CD4-positive, CD25-positive, alpha-beta regulatory T cell (primary cell): ENCODE measurements at regions not wholly inside any gene's neighbourhood (a gene's known extent, or its start where the extent isn't known, plus 50 kb on each side); places are given as distances from the start of the nearest gene placed in this dataset.
A peak's percentile ranks its signal among the peaks of the same experiment; 100 is the strongest.

Experiments
- ATAC-seq, 2 donors: fragments of 150-1000 bp; cut with Tn5 transposase; one replicate each; pipeline ENCODE4 v1.10.0; 2021; ENCODE audit warnings: low read depth in 2 of 2, moderate number of reproducible peaks in 2 of 2, moderate library complexity in 1 of 2
- DNase-seq, 3 donors: peaks; one replicate each; pipeline versions ENCODE4 v3.0.0 to v3.0.0-alpha.2; 2012 to 2022; ENCODE audit warnings: mixed read lengths in 1 of 3
- H3K27ac ChIP-seq: one replicate; pipeline ENCODE4 v1.7.0; 2013; ENCODE audit warnings: mild to moderate bottlenecking, low read length; ENCODE audit not compliant: insufficient read depth, poor library complexity, severe bottlenecking
- H3K27me3 ChIP-seq: one replicate; pipeline ENCODE4 v1.7.0; 2013; ENCODE audit warnings: low read length; ENCODE audit not compliant: control insufficient read depth, insufficient read depth
- H3K36me3 ChIP-seq: one replicate; pipeline ENCODE4 v1.7.0; 2013; ENCODE audit warnings: mild to moderate bottlenecking, low read length, moderate library complexity; ENCODE audit not compliant: control insufficient read depth, insufficient read depth
- H3K4me1 ChIP-seq: 2 replicates; pipeline ENCODE4 v1.7.0; 2013; ENCODE audit warnings: mild to moderate bottlenecking, low read length; ENCODE audit not compliant: insufficient read depth, control insufficient read depth, poor library complexity, severe bottlenecking
- H3K4me3 ChIP-seq: one replicate; pipeline ENCODE4 v1.7.0; 2013; ENCODE audit warnings: low read depth, mild to moderate bottlenecking, low read length, moderate library complexity
- H3K9me3 ChIP-seq, 2 experiments: 1 replicate in 1 of 2; 2 replicates in 1 of 2; pipeline ENCODE4 v1.7.0; 2013; ENCODE audit warnings: low read length in 2 of 2, mild to moderate bottlenecking in 1 of 2, moderate library complexity in 1 of 2; ENCODE audit not compliant: control insufficient read depth in 2 of 2
- H3K27ac Mint-ChIP-seq, 3 donors: one replicate each; pipeline ENCODE4 v1.8.0; 2020 to 2022; ENCODE audit warnings: mild to moderate bottlenecking in 3 of 3, mixed read lengths in 3 of 3, moderate library complexity in 2 of 3
- H3K27me3 Mint-ChIP-seq: one replicate; pipeline ENCODE4 v1.8.0; 2022; ENCODE audit warnings: mild to moderate bottlenecking, mixed read lengths
- H3K36me3 Mint-ChIP-seq: one replicate; pipeline ENCODE4 v1.8.0; 2020; ENCODE audit warnings: mixed read lengths
- H3K4me1 Mint-ChIP-seq, 4 donors: one replicate each; pipeline ENCODE4 v1.8.0; 2020 to 2022; ENCODE audit warnings: mixed read lengths in 4 of 4, mild to moderate bottlenecking in 1 of 4
- H3K4me3 Mint-ChIP-seq, 4 donors: one replicate each; pipeline ENCODE4 v1.8.0; 2020 to 2022; ENCODE audit warnings: mild to moderate bottlenecking in 4 of 4, mixed read lengths in 4 of 4, moderate library complexity in 3 of 4
- H3K9me3 Mint-ChIP-seq, 7 donors: one replicate each; pipeline ENCODE4 v1.8.0; 2020 to 2022; ENCODE audit warnings: mixed read lengths in 7 of 7, mild to moderate bottlenecking in 3 of 7, moderate library complexity in 2 of 7

DNA sequence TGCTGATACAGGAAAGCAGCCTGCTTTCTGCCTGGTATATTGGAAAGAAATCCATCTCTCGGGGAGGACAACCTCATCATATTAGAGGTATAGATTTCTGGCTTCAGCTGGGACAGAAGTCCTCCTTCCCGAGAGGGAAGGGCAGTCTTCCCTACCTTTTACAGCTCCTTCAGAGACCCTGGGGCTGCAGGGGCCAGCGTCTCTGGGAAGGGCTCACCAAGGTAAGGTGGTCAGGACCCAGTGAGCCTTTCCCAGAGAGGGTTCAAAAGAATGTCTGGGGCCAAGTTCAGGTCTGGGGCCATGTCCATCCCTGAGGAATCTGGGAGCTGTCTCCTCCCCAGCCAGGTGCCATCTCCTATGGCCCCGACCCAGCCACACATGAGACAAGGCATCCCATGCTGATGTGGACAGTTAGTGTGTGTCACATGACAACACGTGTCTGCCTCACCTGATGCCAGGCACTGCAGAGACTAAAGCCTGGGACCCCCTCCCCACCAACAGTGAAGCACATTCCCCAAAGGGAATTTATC, 136.4 kb downstream of the URI1 start:
- no peak overlapping the region for H3K27ac Mint-ChIP-seq
- no peaks in the 10 kb centered on the region for H3K9me3 Mint-ChIP-seq
- no peaks in the 10 kb centered on the region for H3K36me3 ChIP-seq

DNA sequence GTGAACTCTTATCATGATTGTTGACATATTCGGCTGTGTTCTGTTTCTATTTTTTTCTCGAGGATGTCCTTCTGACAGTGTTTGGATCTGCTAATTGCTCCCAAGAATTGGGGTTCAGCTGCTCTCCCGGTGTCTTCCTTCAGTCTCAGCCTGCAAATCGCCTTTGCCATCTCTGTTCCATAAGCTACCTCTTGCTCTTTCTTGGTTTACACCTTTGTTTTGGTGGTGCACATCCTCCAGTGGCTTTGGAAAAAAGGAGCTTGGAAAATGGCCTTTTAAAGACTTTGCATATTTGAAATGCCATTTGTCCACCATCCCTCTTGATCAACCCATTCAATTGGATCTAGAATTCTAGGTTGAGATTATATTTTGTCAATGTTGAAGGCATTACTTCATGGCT, 137.2 kb downstream of the URI1 start:
- Histone ChIP-seq H3K36me3 (no peaks in the 10 kb centered on the region), H3K9me3 (no peaks in the 10 kb centered on the region), H3K27me3 (no peaks in the 10 kb centered on the region), H3K27ac (no peak overlapping the region), H3K4me3 (no peak overlapping the region), H3K4me1 (no peaks in the 10 kb centered on the region)
- DNase-seq (no peak), ATAC-seq (no peak)
- H3K4me1 Mint-ChIP-seq = no peaks in the 10 kb centered on the region
- peaks cover 4% of the 10 kb centered on the region for H3K27me3 Mint-ChIP-seq
- no peak overlapping the region for H3K27ac Mint-ChIP-seq
- H3K9me3 Mint-ChIP-seq = no peaks in the 10 kb centered on the region
- H3K4me3 Mint-ChIP-seq = no peak overlapping the region
- no peaks in the 10 kb centered on the region for H3K36me3 Mint-ChIP-seq

More for the DNA sequence above, 136.4 kb downstream of the URI1 start:
- ATAC-seq = no peak
- H3K27ac ChIP-seq = no peak overlapping the region
- no peaks in the 10 kb centered on the region for H3K27me3 ChIP-seq
- no peaks in the 10 kb centered on the region for H3K36me3 Mint-ChIP-seq
- peaks cover 4% of the 10 kb centered on the region for H3K27me3 Mint-ChIP-seq
- H3K4me3 Mint-ChIP-seq = no peak overlapping the region
- H3K4me3 ChIP-seq = no peak overlapping the region
- H3K4me1 ChIP-seq = no peaks in the 10 kb centered on the region
- no peak for DNase-seq
- no peaks in the 10 kb centered on the region for H3K4me1 Mint-ChIP-seq
- H3K9me3 ChIP-seq = no peaks in the 10 kb centered on the region

DNA sequence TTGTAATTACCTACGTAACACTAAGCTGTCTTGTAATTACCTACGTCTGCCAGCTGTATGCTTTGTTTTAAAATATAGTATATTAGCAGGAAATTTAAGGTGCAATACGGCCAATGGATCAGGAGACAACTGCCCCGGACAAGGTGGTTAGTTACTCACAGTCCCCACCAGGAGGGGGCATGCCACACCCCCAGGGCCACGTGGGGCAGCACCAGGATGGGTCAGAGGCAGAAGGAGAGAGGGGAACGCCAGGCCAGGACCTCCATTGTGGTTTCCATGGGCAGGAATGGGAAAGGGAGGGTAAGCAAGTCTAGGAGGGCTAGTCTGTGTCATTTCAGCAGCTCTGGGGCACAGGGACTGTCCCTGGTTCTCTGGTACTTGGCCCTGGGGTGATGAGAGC, 140.1 kb downstream of the URI1 start:
- Mint-ChIP-seq H3K36me3 (no peaks in the 10 kb centered on the region), H3K27me3 (peaks cover 4% of the 10 kb centered on the region), H3K27ac (no peak overlapping the region), H3K4me1 (peaks cover 0 to 5% (median 0%) of the 10 kb centered on the region in 4 donors), H3K4me3 (no peak overlapping the region), H3K9me3 (no peaks in the 10 kb centered on the region)
- no peaks in the 10 kb centered on the region for H3K27me3 ChIP-seq
- DNase-seq = no peak
- no peak overlapping the region for H3K27ac ChIP-seq
- H3K4me1 ChIP-seq = no peaks in the 10 kb centered on the region
- no peaks in the 10 kb centered on the region for H3K36me3 ChIP-seq
- no peaks in the 10 kb centered on the region for H3K9me3 ChIP-seq
- H3K4me3 ChIP-seq = no peak overlapping the region
- no peak for ATAC-seq

DNA sequence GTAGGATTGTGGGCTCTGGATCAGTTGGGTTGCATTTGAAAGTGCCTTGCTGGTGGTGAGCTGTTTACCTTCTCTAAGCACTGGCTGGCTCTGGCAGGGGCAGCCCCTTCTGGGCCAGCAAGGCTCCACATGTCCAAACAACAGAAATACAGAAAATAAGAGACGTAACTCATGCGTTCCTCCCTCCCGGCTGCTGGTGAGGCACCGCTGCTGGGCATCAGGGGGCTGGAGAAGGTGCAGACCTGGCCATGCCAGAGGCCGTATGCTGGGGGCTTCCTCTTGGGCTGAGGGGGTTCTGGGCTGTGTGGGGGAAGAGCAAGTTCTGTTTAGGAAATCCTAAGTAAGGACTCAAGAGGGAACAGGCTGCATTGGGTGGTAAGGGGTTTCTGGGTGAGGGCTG, 140.6 kb downstream of the URI1 start:
- Mint-ChIP-seq H3K27ac (no peak overlapping the region), H3K9me3 (no peaks in the 10 kb centered on the region), H3K4me3 (no peak overlapping the region), H3K4me1 (peaks cover 0 to 5% (median 0%) of the 10 kb centered on the region in 4 donors), H3K27me3 (peaks cover 4% of the 10 kb centered on the region), H3K36me3 (no peaks in the 10 kb centered on the region)
- Histone ChIP-seq H3K36me3 (no peaks in the 10 kb centered on the region), H3K27ac (no peak overlapping the region), H3K27me3 (no peaks in the 10 kb centered on the region), H3K9me3 (no peaks in the 10 kb centered on the region), H3K4me1 (no peaks in the 10 kb centered on the region), H3K4me3 (no peak overlapping the region)
- DNase-seq = no peak
- ATAC-seq = no peak

DNA sequence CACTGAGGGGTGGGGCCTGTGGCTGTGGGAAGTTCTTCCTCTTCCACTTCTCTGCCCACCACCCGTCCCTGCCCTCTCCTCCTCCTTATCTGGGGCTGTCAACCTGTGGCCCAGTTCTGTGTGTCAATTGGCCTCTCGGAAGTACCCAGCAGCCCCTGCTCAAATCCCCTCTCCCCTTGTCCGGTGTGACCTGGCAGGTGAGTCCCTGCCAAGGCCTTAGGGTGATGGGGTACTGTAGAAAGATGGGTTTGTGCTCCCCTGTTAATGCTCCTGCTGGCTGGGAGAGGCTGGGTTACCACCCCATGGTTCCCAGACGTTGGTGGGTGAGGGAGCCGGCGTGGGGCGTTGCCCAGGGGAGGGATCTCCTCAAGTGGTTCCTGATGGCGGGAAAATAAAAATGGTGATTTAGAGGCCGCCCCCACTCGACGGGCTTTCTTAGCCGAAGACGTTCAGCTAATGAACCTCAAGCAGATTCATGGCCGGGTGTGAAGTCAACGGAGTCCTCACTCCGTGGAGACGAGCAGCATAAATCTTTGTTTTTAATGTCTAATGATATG, 141.2 kb downstream of the URI1 start:
- no peaks in the 10 kb centered on the region for H3K36me3 ChIP-seq
- H3K27me3 ChIP-seq = no peaks in the 10 kb centered on the region

DNA sequence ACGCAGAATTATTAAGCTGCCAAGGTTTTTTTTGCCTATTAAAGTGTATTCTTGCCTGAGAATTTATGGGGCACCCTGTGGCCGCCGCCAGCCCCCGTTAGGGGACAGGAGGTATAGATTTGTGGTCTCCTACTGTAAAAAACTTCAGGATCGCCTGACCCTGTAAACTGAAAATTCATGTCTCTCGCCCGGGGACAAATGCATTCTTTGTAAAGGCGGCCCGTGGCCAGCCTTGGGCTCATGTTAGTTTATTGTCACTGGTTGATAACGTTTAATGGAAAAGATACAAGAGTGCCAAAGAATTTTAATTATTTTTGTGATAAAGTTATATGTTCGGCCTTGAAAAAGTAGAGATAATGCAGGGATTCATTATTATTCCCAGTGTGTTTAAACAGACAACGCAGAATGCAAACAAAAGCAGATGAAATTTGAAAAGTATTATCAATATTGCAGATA, 141.7 kb downstream of the URI1 start:
- peaks cover 4% of the 10 kb centered on the region for H3K27me3 Mint-ChIP-seq
- no peak overlapping the region for H3K27ac Mint-ChIP-seq

More for the DNA sequence above, 141.2 kb downstream of the URI1 start:
- no peak for DNase-seq
- no peak overlapping the region for H3K27ac Mint-ChIP-seq
- no peaks in the 10 kb centered on the region for H3K4me1 ChIP-seq
- no peaks in the 10 kb centered on the region for H3K36me3 Mint-ChIP-seq
- no peaks in the 10 kb centered on the region for H3K9me3 ChIP-seq
- no peak for ATAC-seq
- peaks cover 0 to 5% (median 0%) of the 10 kb centered on the region in 4 donors for H3K4me1 Mint-ChIP-seq
- H3K4me3 Mint-ChIP-seq = no peak overlapping the region
- H3K9me3 Mint-ChIP-seq = no peaks in the 10 kb centered on the region
- H3K4me3 ChIP-seq = no peak overlapping the region
- peaks cover 4% of the 10 kb centered on the region for H3K27me3 Mint-ChIP-seq
- no peak overlapping the region for H3K27ac ChIP-seq

DNA sequence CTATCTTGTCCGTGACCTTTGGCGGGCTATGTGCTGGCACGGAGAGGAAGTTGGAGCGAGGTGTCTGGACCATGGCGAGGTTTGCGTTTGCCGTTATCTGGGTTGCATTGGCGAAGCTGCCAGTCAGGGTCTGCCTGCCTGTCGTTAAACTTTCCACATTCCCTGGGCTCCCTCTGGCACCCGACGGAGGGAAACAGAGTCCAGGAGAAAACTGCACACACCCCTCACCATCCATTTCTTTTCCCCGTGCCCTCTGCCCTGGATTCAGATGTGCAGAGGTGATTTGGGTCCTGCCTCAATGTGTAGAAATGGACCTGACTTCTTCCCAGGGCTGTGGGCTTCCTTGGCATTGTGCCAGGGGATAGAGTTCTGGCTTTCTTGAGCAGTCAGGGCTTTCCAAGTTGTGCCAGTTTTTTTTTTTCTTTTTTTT, 142.4 kb downstream of the URI1 start:
- no peak overlapping the region for H3K4me3 Mint-ChIP-seq
- no peaks in the 10 kb centered on the region for H3K9me3 Mint-ChIP-seq
- H3K4me3 ChIP-seq = no peak overlapping the region
- H3K4me1 ChIP-seq = no peaks in the 10 kb centered on the region
- H3K27me3 Mint-ChIP-seq = no peaks in the 10 kb centered on the region
- H3K27me3 ChIP-seq = no peaks in the 10 kb centered on the region
- H3K36me3 Mint-ChIP-seq = no peaks in the 10 kb centered on the region
- ATAC-seq (no peak), DNase-seq (no peak)
- peaks cover 0 to 5% (median 0%) of the 10 kb centered on the region in 4 donors for H3K4me1 Mint-ChIP-seq
- no peaks in the 10 kb centered on the region for H3K9me3 ChIP-seq
- no peak overlapping the region for H3K27ac Mint-ChIP-seq
- H3K27ac ChIP-seq = no peak overlapping the region
- H3K36me3 ChIP-seq = no peaks in the 10 kb centered on the region

More for the DNA sequence above, 141.7 kb downstream of the URI1 start:
- Histone ChIP-seq H3K4me3 (no peak overlapping the region), H3K27ac (no peak overlapping the region), H3K4me1 (no peaks in the 10 kb centered on the region), H3K27me3 (no peaks in the 10 kb centered on the region), H3K9me3 (no peaks in the 10 kb centered on the region), H3K36me3 (no peaks in the 10 kb centered on the region)
- DNase-seq (no peak), ATAC-seq (no peak)
- no peaks in the 10 kb centered on the region for H3K36me3 Mint-ChIP-seq
- peaks cover 0 to 5% (median 0%) of the 10 kb centered on the region in 4 donors for H3K4me1 Mint-ChIP-seq
- H3K4me3 Mint-ChIP-seq = no peak overlapping the region
- no peaks in the 10 kb centered on the region for H3K9me3 Mint-ChIP-seq

DNA sequence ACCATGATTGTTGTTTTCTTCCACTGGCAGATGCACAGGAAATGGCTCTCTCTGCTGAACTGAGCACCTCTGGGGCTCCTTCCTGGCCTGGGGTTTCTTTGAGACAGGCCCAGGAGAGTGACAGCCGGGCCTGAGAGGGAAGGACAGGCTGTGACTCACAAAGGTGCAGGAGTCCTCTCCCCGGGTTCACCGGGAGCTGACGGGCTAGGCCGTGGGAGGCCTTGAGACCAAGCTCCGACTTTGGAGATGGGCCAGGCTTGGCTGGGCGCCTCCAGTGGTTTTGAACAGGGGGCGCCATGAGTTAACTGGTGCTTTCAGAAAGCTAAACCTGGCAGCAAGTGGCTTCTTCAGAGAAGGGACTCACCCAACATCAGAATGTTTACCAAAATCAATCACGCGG, 143.4 kb downstream of the URI1 start:
- Histone ChIP-seq H3K36me3 (no peaks in the 10 kb centered on the region), H3K9me3 (no peaks in the 10 kb centered on the region), H3K27ac (no peak overlapping the region), H3K4me1 (no peaks in the 10 kb centered on the region), H3K27me3 (no peaks in the 10 kb centered on the region), H3K4me3 (no peak overlapping the region)
- no peaks in the 10 kb centered on the region for H3K27me3 Mint-ChIP-seq
- H3K36me3 Mint-ChIP-seq = no peaks in the 10 kb centered on the region
- H3K4me3 Mint-ChIP-seq = no peak overlapping the region
- DNase-seq = peak in 1 of 3 donors; percentile 11
- ATAC-seq = peak in 1 of 2 donors; percentile 28
- H3K27ac Mint-ChIP-seq = no peak overlapping the region
- H3K9me3 Mint-ChIP-seq = no peaks in the 10 kb centered on the region
- peaks cover 0 to 5% (median 0%) of the 10 kb centered on the region in 4 donors for H3K4me1 Mint-ChIP-seq
